Activated CD4-positive, alpha-beta T cell treated with anti-CD3 and anti-CD28 coated beads for 48 hours (primary cell): ENCODE measurements at regions not wholly inside any gene's neighbourhood (a gene's known extent, or its start where the extent isn't known, plus 50 kb on each side); places are given as distances from the start of the nearest gene placed in this dataset.

Experiments
- DNase-seq: peaks from one replicate; pipeline ENCODE4 v3.0.0-alpha.2; 2020

- no peak for DNase-seq
These were observed 459.6 kb upstream of the RGS6 start for GRCh38 chr14:71472356-71473340.

DNA sequence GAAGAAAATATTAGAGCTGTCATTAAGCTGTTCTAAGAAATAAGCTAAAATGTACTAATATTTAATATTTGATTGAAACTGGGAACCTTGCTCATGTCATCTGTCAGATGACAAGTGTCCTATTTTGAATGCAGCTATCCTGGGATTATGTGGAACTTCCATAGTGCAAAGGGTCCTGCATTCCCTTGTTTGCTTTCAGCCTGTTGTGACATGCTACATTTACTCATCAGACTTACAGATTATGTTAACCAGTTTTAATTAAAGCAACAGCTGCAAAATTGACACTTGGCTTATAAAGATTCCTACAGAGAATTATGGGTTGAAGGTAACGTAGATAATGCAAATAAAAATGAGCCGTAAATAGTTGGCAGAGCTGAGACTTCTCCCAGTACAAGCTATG is 458.4 kb upstream of the RGS6 start:
- DNase-seq: no peak

DNA sequence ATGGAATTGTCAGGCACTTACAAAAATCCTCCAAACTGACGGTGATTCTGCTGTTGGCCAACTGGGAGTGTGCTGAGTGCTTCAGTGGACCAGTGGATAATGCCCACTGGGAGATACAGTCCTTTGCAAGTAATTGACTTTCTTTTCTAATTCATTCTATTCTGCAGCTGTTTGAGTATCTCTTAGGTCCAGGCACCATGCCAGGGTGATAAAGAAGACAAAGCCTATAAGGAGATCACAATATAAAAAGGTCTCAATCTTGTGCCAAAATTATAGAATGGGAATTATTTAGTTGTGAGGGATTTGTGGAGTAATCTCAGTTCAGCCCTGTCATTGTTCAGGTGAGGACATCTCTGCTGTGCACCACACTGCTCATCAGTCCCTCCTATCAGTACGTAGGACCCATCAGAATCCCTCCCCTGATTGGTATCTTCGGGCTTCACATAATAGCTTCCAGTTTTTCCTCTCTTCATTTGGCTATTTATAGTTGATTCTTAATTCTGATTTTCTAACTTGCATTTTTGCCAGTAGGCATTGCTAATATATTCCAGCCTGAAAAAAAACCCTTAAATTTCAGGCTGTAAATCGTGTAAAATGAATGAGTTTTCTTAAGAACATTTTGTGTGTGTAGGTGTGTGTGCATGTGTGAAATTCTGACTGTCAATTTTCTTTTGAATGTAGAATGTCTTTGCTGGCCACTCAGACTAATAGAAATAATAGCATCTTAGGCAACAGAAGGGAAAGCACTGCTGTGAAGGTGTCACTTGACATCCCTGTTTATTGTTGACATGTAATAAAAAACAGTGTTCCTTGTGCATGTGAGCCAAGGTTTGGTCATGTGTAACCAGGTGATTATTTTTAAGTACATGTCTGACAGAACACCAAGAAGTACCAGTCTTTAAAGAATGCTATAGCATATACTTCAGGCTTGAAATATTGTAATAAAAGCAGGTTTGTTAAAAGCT is 457.6 kb upstream of the RGS6 start:
- DNase-seq: no peak

DNA sequence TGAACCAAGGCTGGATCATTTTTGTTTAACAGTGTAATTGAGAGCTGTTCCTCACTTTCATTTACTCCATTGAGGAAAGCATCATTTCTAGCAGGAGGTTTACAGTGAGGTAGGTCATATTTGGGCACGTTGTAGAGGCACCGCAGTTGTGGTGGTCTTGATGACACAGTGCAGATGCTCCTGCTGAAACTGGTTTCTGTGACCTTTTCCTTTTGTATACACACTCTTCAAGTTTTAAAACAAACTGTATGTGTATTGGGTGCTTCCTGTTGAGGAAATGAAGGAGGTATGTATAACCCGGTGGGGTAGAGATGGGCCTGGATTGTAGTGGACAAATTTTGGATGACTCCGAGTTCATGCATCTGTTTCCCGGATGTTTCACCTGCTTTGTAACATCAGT is 456.3 kb upstream of the RGS6 start:
- DNase-seq: no peak

DNA sequence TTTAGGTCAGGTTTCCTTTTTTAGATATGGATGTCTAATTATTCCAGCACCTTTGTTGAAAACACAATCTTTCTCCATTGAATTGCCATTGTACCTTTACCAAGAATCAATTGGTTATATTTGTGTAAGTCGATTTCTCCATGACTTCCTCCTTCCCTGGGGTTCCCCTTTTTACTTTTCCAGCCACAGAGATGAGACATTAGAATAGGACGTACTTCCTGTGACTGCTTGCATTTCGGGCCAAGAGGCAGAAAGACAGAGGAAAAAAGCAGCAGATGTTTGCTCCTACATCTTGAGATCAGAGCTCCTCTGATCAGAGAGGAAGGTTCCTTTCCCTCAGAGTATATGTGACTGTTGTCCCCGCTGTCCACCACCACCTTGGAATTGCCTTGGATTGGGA is 453.7 kb upstream of the RGS6 start:
- peak; percentile 13 for DNase-seq

DNA sequence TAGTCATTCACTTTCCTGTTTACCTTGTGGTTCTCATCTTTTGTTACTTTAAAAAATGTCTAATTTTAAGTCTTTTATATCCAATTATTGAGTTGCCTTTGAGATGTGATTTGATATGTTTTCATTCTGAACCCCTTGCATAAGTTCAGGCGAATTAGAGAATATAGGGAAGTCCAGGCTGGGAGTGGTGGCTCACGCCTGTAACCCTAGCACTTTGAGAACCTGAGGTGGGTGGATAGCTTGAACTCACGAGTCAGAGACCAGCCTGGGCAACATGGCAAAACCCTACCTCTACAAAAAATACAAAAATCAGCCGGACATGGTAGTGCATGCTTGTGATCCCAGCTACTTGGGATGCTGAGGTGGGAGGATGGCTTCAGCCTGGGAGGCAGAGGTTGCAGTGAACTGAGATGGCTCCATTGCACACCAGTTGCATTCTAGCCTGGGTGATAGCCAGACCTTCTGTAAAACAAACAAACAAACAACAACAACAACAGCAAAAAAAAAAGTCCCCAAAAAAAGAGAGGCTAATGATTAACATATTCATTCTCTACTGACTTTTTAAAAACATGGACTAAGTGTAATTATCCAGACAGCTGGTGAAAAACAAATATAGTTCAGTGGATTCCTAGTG is 451.1 kb upstream of the RGS6 start:
- DNase-seq: no peak

DNA sequence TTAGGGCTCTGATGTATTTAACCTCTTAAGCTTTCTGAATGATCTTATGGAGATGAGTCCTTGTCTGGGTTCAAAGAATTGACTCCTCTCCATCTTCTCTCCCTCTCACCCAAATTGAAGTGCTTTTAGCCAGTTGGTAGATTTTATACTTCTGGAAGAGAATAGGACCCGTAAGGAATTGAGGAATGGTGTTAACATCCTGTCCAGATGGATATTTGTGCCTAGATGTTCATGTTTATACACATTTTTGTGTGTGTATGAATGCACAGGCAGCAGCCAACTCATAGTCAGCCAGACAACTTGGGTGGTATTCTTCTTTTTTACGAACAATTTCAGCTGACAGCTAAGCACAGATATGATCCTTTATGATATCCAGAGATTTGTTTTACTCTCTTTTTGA is 449.6 kb upstream of the RGS6 start:
- DNase-seq: no peak

- DNase-seq: no peak
These were observed 449.1 kb upstream of the RGS6 start for GRCh38 chr14:71483154-71483553.

GRCh38 chr14:71485833-71486232 is 446.4 kb upstream of the RGS6 start:
- DNase-seq: no peak

GRCh38 chr14:71486279-71486678 is 445.9 kb upstream of the RGS6 start:
- DNase-seq: no peak

DNA sequence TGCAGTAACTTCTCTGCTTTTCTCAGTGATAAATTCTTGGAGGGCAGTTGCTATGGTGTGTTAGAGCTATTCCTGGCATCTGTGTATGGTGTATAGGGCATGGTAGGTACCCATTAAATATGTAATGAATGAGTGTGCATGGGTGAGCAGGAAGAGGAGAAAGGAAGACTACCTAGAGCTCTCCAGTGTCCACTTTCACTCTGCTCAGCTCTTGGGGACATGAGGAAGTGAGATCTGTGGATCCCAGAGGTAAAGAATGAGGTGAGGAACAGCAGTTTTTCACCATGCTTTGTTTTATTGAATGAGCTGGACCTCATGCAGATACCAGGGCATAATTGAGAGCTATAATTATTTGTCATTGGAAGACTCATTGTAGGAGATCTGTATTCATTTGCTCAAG is 444.8 kb upstream of the RGS6 start:
- DNase-seq: no peak

GRCh38 chr14:71487941-71488340 is 444.3 kb upstream of the RGS6 start:
- no peak for DNase-seq

- DNase-seq: no peak
These were observed 443.5 kb upstream of the RGS6 start for GRCh38 chr14:71488703-71489191.

DNA sequence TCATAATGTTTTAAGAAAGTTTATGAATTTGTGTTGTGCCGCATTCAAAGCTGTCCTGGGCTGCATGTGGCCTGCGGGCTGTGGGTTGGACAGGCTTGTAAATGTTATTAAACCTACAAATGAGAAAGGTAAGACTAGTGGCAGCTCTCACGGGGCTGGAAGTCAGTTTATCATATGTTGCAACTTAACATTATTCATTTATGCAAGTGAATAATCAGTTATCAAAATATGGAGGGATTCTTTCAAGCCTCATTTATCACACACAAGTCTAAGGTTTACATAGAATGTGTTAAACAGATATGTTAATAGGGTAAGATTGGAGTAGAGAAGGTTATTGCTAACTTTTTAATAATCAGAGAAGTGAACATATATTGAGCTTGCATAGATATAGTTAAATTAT is 442.5 kb upstream of the RGS6 start:
- DNase-seq: no peak

- no peak for DNase-seq
These were observed 440.3 kb upstream of the RGS6 start for GRCh38 chr14:71491931-71492330.

GRCh38 chr14:71492346-71492745 is 439.9 kb upstream of the RGS6 start:
- DNase-seq: no peak

GRCh38 chr14:71497645-71498086 is 434.6 kb upstream of the RGS6 start:
- no peak for DNase-seq

- DNase-seq: no peak
These were observed 434.0 kb upstream of the RGS6 start for GRCh38 chr14:71498212-71498611.

GRCh38 chr14:71499018-71499417 is 433.2 kb upstream of the RGS6 start:
- DNase-seq: no peak

- DNase-seq: no peak
These were observed 424.5 kb upstream of the RGS6 start for GRCh38 chr14:71507681-71508080.

GRCh38 chr14:71508901-71509300 is 423.3 kb upstream of the RGS6 start:
- DNase-seq: no peak

- DNase-seq: no peak
These were observed 421.1 kb upstream of the RGS6 start for GRCh38 chr14:71511152-71511551.
